HFF-Myc (cell line): ENCODE measurements at regions not wholly inside any gene's neighbourhood (a gene's known extent, or its start where the extent isn't known, plus 50 kb on each side); places are given as distances from the start of the nearest gene placed in this dataset.
"Not testable (repeated sequence)": the region's sequence is repeated elsewhere in the genome, so short reads cannot be mapped to it uniquely, and the experiment has no call there.

Experiments used
- DNase-seq: peaks from one replicate; pipeline ENCODE4 v3.0.0-alpha.2; 2011; ENCODE audit warnings: low read depth; ENCODE audit errors: extremely low read depth
- H3K4me3 ChIP-seq: replicated peaks from 2 replicates; pipeline ENCODE4 v1.5.1; 2011; ENCODE audit warnings: low read depth, mild to moderate bottlenecking, control low read depth, low read length
- CTCF ChIP-seq: IDR thresholded peaks from 2 replicates; pipeline ENCODE4 v1.5.1; 2012; ENCODE audit warnings: mild to moderate bottlenecking, low read depth, low read length, control low read depth; ENCODE audit errors: missing control alignments

DNA sequence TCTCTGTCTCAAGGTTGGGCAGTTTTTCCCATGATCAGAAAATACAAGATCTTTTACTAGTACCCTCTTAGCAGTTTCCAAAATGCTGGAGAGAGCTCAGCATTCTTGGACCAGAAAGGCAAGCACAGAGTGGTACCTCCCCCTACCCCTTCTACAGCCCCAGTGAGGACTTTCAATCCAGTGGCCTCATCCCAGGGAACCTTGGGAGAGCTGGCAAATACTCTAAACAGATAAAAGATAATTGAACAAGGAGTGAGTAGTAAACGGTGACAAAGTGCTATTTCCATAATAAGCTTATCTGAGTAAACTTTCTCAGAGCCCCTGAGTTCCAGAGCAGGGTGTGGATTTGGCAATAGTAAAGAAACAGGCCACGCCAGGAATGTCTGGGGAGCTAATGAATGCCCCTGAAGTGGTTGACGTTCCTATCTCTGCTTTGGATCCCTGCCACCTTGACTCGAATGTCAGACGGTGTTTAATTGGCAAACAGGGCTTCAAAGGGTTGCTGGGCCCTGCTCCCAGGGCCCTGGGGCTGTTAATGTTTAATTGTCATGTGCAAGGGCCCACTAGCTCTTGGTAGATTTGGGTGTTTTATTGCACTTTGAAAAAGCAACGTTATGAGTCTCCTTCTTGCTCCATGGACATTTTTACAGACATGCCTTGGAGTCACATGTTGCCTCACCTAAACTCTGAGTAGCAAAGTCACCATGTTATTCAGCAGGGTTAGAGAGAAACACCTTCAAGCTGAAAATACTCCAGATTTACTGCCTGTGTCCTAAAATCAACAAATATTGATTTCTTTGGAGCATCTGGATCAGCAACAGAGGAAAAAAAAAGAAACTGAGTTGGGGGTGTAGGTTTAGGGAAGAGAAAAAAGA is 239.9 kb downstream of the CYRIA start:
- no peak overlapping the region for H3K4me3 ChIP-seq
- DNase-seq = no peak
- TF ChIP-seq CTCF = no peak

GRCh38 chr2:16420421-16420820 is 245.2 kb downstream of the CYRIA start:
- no peak for TF ChIP-seq CTCF

GRCh38 chr2:16417726-16418125 is 247.9 kb downstream of the CYRIA start:
- no peak for TF ChIP-seq CTCF
- DNase-seq = no peak
- H3K4me3 ChIP-seq = no peak overlapping the region

More at GRCh38 chr2:16420421-16420820, 245.2 kb downstream of the CYRIA start:
- no peak overlapping the region for H3K4me3 ChIP-seq
- DNase-seq = no peak

GRCh38 chr2:16416651-16417050 is 249.0 kb downstream of the CYRIA start:
- TF ChIP-seq CTCF = no peak
- DNase-seq = no peak
- H3K4me3 ChIP-seq = no peak overlapping the region

- DNase-seq, H3K4me3 ChIP-seq: not testable (repeated sequence)
Measured at GRCh38 chr2:16415861-16416260, 249.8 kb downstream of the CYRIA start.

DNA sequence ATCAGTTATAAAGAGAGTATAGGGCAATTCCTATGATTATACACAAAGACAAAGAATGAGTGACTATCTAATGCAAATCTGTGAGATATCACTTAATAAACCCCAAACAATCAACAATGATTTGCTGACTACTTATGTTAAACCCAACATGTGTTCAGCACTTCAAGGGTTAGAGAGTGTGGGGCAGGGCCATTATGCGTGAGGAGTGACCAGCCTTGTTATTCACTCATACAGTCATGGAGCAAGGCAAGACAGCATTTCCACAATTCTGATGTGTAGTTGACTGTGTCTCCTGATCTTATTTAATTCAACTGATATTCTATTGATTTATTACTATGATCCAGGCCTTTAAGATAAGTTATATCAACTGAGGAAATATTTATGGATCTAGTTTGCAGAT is 251.7 kb downstream of the CYRIA start:
- no peak for TF ChIP-seq CTCF
- DNase-seq = no peak
- no peak overlapping the region for H3K4me3 ChIP-seq

GRCh38 chr2:16413285-16413684 is 252.3 kb downstream of the CYRIA start:
- DNase-seq = no peak
- no peak overlapping the region for H3K4me3 ChIP-seq
- TF ChIP-seq CTCF = no peak
